Cerebellar cortex (tissue), 1 donor: ENCODE measurements at regions not wholly inside any gene's neighbourhood (a gene's known extent, or its start where the extent isn't known, plus 50 kb on each side); places are given as distances from the start of the nearest gene placed in this dataset.
"Not testable (repeated sequence)": the region's sequence is repeated elsewhere in the genome, so short reads cannot be mapped to it uniquely, and the experiment has no call there.

Experiments
- DNase-seq: peaks from one replicate; pipeline ENCODE4 v3.0.0-alpha.2; 2015; ENCODE audit warnings: low spot score

DNA sequence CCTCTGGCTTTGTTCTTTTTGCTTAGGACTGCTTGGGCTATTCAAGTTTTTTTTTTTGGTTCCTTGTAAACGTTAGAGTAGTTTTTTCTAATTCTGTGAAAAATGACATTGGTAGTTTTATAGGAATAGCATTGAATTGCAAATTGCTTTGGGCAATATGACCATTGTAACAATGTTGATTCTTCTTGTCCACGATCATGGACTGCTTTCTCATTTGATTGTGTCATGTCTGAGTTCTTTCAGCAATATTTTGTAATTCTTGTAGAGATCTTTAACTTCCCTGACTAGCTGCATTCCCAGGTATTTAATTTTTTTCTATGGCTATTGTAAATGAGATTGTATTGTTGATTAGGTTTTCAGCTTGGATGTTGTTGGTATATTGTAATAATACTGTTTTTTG lies 286.2 kb upstream of the C1QTNF3 start:
- not testable (repeated sequence) for DNase-seq

DNA sequence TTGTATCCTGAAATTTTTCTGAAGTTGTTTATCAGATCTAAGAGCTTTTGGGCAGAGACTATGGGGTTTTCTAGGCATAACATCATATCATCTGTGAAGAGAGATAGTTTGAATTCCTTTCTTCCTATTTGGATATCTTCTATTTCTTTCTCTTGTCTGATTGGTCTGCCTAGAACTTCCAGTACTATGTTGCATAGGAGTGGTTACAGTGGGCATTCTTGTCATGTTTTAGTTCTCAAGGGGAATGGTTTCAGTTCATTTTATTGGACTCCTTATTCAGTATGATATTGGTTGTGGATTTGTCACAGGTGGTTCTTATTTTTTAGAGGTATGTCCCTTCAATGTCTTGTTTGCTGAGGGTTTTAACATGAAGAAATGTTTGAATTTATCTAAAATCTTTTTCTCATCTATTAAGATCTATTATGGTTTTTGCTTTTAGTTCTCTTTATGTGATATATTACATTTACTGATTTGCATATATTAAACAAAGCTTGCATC lies 286.6 kb upstream of the C1QTNF3 start:
- DNase-seq, result not testable (repeated sequence)

GRCh38 chr5:34331928-34332454 lies 289.0 kb upstream of the C1QTNF3 start:
- not testable (repeated sequence) for DNase-seq

- DNase-seq, result not testable (repeated sequence)
Measured at GRCh38 chr5:34339408-34340001, 296.5 kb upstream of the C1QTNF3 start.

GRCh38 chr5:34354440-34354839 lies 301.7 kb upstream of the RAI14 start:
- not testable (repeated sequence) for DNase-seq

DNA sequence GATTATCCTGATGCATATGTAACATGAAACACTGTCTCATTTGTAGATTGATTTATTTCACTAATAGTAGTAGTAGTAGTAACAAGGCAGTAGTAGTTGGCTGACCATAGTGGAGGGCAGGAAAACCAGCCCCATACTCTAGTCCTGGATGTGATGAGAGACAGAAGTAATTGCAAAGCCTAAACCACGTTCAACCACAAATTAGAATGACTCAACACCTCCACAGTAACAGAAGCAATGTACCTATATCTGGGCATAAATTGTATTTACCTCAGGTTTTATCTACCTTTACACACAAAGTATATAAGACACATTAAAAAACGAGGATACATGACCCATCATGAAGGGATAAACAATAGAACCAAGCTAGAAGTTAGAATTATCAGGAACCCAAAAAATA lies 284.7 kb upstream of the RAI14 start:
- DNase-seq, result not testable (repeated sequence)

GRCh38 chr5:34371817-34372216 lies 284.3 kb upstream of the RAI14 start:
- not testable (repeated sequence) for DNase-seq

DNA sequence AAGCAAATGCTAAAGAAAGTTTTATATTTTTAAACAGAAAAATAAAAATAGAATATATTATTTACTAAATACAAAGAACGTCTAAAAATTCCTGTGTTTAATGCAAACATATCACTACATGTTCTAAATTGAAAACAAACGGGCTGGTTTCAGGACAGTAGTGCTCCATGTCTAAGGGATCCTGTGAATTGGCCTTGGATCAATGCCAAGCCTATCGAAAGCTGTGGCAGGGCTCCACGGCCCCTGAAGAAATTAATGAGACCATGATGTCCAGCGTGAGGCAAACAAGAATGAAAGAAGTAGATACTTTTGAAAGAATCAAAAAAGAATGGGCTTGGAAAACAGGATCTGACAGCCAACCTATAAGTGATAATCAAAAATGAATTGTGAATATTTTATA lies 283.4 kb upstream of the RAI14 start:
- DNase-seq, result not testable (repeated sequence)

GRCh38 chr5:34377651-34378050 lies 278.5 kb upstream of the RAI14 start:
- not testable (repeated sequence) for DNase-seq

GRCh38 chr5:34378498-34378897 lies 277.6 kb upstream of the RAI14 start:
- DNase-seq, result not testable (repeated sequence)

GRCh38 chr5:34388754-34389153 lies 267.4 kb upstream of the RAI14 start:
- DNase-seq, result not testable (repeated sequence)

DNA sequence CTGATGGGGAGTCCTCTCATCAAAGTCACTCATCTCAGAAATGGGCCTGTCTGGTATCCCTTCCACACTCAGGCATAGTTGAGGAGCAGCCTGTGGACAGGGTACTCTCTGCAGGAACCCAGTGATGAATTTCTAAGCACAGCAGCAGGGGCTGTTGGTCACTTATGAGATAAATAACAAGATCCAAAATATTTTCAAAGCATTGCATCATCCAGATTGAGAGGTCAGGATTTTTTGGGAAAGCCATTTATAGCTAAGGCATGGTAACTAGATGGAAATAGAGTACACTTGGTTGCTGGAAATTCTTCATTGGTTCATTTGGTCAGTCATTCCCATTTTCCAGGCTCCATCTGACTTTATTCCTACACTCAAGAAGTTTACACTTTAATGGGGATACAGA lies 246.8 kb upstream of the RAI14 start:
- DNase-seq, result no peak

DNA sequence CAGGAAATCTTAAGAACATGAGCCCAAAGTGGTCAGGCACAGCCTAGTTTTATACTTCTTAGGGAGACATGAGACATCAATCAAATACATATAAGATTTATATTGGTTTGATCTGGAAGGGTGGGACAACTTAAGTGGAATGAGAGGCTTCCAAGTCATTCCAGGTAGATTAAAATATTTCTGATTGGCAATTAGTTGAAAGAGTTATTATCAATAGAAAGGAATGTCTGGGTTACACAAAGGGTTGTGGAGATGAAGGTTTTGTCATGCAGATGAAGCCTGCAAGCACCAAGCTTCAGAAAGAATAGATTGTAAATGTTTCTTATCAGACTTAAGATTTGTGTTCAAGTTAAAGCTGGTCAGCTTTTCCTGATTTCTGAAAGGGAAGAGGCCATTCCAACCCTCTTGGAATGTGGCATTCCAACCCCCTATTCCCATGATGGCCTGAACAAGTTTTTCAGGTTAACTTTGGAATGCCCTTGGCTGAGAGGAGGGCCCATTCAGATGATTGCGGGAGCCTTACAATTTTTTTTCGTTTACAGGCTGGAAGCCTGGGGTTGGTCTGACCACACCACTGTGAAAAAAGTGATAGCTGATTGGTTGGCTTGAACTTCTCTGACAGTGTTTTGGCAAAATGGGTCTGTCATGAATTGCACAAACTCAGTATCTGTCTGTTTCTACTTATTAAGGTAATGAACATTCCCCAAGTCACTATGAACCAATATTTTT lies 245.6 kb upstream of the RAI14 start:
- DNase-seq, result no peak

DNA sequence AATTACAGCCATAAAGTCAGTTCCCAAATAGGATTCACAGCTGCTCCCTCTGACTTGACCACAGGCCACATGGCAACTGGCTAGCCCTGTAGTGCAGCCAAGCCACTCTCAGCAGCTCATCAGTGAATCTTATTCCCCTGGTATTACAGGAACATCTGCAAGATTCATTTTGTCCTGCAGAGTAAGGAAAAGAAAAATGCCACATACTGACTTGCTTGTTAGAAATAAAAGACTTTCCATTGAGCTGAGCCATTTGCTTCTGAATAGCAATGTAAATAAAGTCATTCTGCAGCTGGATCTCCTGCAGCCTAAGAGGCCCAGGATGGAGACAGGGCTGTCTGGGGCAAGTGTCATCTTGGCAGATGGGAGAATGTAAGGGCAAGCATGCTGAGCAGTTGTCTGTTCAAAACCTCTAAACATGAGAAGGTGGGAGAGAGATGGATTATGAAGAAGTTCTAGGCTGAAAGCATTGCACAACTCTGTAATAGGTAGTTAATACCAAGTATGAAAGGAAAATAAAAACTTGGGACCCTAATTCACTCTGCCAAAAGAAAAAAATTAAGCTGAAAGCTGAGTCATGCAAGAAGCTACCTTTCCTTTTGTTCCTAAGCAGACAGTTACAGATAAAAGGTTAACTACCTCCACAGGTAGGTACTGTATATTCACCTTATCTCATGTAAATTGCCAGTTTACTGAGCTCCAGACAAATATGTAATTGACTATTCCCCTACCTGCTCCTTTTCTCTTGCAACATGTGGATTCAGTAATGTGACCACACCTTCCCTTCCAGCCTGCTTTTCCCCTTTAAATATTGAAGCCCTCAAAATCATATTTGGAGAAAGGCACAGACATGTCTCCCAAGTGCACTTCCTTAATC lies 244.4 kb upstream of the RAI14 start:
- DNase-seq, result no peak

DNA sequence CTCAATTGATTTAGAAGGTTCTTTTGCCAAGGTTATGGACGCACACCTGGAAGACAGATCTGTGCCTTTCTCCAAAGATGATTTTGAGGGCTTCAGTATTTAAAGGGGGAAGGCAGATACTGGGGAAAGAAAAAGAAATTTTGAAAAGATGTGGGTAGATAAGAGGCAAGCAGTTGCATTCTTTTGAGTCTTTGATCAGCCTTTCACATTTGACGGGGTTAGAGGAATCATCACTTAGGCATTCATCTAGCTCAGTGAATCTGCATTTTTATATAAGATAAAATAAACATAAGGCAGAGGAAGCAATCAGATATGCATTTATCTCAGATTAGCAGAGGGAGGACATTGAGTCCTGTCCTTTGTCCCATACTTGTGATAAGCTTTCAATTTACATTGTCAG lies 243.4 kb upstream of the RAI14 start:
- DNase-seq, result no peak

GRCh38 chr5:34415559-34416198 lies 240.4 kb upstream of the RAI14 start:
- no peak for DNase-seq

DNA sequence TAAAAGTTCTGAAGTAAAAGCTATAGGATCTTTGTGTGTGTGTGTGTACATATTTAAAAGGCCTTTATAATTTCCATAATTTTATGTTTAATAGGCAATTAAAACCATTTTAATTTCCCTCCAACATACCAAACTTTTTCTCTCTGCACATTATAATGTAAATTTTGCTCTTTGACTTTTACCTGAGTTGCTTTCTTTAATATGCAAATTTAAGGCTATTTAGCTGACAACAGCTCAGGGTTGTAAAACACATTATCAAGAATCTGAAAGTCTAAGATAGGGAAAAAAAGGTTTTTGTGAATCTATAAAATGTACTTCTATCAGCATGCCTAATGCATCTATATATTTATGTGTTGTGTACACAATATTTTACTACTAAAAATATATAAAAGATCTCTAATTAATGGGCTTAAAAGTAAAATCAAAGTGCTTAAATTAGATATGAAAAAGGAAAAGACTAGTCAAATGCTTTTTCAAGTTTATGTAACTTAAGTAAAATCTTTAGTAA lies 239.6 kb upstream of the RAI14 start:
- DNase-seq, result no peak

GRCh38 chr5:34420191-34420590 lies 235.9 kb upstream of the RAI14 start:
- DNase-seq, result not testable (repeated sequence)

GRCh38 chr5:34436761-34437501 lies 219.2 kb upstream of the RAI14 start:
- DNase-seq, result no peak

DNA sequence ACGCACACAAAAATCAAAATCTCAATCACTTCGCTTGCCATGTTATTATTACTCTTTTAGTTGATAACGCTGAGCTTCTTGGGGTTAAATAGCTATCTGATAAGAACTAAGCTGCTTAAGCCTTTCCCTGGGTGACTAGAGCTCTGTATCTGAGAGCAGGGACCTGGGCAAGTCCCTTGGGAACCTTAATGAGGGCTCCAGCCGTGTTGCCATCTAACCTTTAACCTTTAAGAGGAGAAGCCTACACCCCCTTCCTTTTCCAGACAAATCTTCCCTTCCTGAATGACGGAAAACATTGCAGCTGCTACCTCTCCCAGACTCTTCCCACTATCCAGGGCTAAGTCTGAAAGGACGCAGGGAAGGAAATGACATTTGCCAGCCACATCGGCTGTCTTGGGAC lies 216.5 kb upstream of the RAI14 start:
- no peak for DNase-seq

DNA sequence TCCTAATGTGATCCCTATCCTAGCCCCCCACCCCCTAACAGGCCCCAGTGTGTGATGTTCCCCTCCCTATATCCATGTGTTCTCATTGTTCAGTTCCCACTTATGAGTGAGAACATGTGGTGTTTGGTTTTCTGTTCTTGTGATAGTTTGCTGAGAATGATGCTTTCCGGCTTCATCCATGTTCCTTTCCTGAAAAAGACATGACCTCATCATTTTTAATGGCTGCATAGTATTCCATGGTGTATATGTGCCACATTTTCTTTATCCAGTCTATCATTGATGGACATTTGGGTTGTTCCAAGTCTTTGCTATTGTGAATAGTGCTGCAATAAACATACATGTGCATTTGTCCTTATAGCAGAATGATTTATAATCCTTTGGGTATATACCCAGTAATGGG lies 214.4 kb upstream of the RAI14 start:
- DNase-seq, result not testable (repeated sequence)
